ENCODE measurements at regions not wholly inside any gene's neighbourhood (a gene's known extent, or its start where the extent isn't known, plus 50 kb on each side); places are given as distances from the start of the nearest gene placed in this dataset.

DNA sequence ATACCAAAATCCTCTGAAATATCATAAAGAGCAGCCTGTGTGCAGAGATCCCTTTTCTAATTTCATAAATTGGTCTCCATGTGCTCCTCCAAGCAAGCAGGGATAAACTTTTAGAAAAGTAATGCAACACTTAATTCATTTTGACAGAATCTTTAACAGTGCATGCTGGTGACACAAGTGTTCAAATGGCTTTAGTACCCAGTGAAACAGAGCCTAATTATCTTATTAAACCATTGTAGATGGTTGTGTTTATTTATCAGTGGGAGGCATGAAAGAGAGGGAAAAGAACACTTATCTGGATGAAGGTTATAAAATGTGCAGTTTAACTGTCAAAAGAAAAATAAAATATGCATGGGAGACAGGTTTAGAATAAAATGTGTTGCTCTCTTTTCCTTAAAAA lies 945.0 kb upstream of the PCDH20 start:
- TF ChIP-seq POLR2A (IDR thresholded peaks at IDR 0.05; ENCODE audit: borderline replicate concordance, extremely low read depth, insufficient read depth, insufficient read length) (no peak), JUND (IDR thresholded peaks at IDR 0.05) (no peak), EZH2 (IDR thresholded peaks at IDR 0.05) (no peak), CBX3 (IDR thresholded peaks at IDR 0.05; ENCODE audit: low read depth) (no peak), RAD21 (IDR thresholded peaks at IDR 0.05; ENCODE audit: low read depth) (no peak), ZNF274 (IDR thresholded peaks at IDR 0.05; ENCODE audit: low read depth, low read length) (no peak), TCF7L2 (IDR thresholded peaks at IDR 0.05; ENCODE audit: borderline replicate concordance, extremely low read depth, insufficient read depth, insufficient read length) (no peak)
- TF ChIP-seq, protein P1, sequence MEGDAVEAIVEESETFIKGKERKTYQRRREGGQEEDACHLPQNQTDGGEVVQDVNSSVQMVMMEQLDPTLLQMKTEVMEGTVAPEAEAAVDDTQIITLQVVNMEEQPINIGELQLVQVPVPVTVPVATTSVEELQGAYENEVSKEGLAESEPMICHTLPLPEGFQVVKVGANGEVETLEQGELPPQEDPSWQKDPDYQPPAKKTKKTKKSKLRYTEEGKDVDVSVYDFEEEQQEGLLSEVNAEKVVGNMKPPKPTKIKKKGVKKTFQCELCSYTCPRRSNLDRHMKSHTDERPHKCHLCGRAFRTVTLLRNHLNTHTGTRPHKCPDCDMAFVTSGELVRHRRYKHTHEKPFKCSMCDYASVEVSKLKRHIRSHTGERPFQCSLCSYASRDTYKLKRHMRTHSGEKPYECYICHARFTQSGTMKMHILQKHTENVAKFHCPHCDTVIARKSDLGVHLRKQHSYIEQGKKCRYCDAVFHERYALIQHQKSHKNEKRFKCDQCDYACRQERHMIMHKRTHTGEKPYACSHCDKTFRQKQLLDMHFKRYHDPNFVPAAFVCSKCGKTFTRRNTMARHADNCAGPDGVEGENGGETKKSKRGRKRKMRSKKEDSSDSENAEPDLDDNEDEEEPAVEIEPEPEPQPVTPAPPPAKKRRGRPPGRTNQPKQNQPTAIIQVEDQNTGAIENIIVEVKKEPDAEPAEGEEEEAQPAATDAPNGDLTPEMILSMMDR (IDR thresholded peaks at IDR 0.05 in 2 of 3, conservative IDR thresholded peaks at IDR 0.05 in 1 of 3; ENCODE audit: borderline replicate concordance in 1 of 3, insufficient read depth in 1 of 3, low read depth in 2 of 3, low read length in 2 of 3): no peak

Measured in HCT116 (cell line).